GM18909 (cell line): ENCODE measurements at regions not wholly inside any gene's neighbourhood (a gene's known extent, or its start where the extent isn't known, plus 50 kb on each side); places are given as distances from the start of the nearest gene placed in this dataset.
"Not testable (repeated sequence)": the region's sequence is repeated elsewhere in the genome, so short reads cannot be mapped to it uniquely, and the experiment has no call there.

Experiments
- ATAC-seq: cut with Tn5 transposase; IDR thresholded peaks from one replicate; pipeline ENCODE4 v1.9.1; 2021; ENCODE audit warnings: mild to moderate bottlenecking; ENCODE audit not compliant: unreplicated experiment, poor library complexity

GRCh38 chr14:53751650-53752049, 205.0 kb downstream of the BMP4 start:
- ATAC-seq, result no peak

GRCh38 chr14:53748691-53749090, 207.9 kb downstream of the BMP4 start:
- peak; percentile 69 for ATAC-seq

GRCh38 chr14:53744857-53745256, 211.8 kb downstream of the BMP4 start:
- no peak for ATAC-seq

GRCh38 chr14:53743371-53743770, 213.3 kb downstream of the BMP4 start:
- ATAC-seq, result no peak

- ATAC-seq, result no peak
These were observed 214.4 kb downstream of the BMP4 start for GRCh38 chr14:53742233-53742620.

GRCh38 chr14:53741479-53742232, 215.0 kb downstream of the BMP4 start:
- no peak for ATAC-seq

- no peak for ATAC-seq
These were observed 216.1 kb downstream of the BMP4 start for GRCh38 chr14:53740570-53740969.

- no peak for ATAC-seq
These were observed 220.7 kb downstream of the BMP4 start for GRCh38 chr14:53735916-53736315.

GRCh38 chr14:53723221-53723620, 233.4 kb downstream of the BMP4 start:
- ATAC-seq, result no peak

GRCh38 chr14:53719536-53719935, 237.1 kb downstream of the BMP4 start:
- ATAC-seq, result no peak

- ATAC-seq, result no peak
These were observed 240.0 kb downstream of the BMP4 start for GRCh38 chr14:53716578-53716977.

GRCh38 chr14:53715193-53715721, 241.4 kb downstream of the BMP4 start:
- no peak for ATAC-seq

- ATAC-seq, result no peak
These were observed 242.0 kb downstream of the BMP4 start for GRCh38 chr14:53714495-53715192.

- not testable (repeated sequence) for ATAC-seq
These were observed 243.7 kb downstream of the BMP4 start for GRCh38 chr14:53712901-53713300.

- ATAC-seq, result no peak
These were observed 245.4 kb downstream of the BMP4 start for GRCh38 chr14:53711205-53711604.

- no peak for ATAC-seq
These were observed 246.0 kb downstream of the BMP4 start for GRCh38 chr14:53710615-53711014.

- ATAC-seq, result no peak
These were observed 247.2 kb downstream of the BMP4 start for GRCh38 chr14:53709381-53709780.

- no peak for ATAC-seq
These were observed 253.2 kb downstream of the BMP4 start for GRCh38 chr14:53703457-53703856.

GRCh38 chr14:53701108-53701875, 255.3 kb downstream of the BMP4 start:
- no peak for ATAC-seq

GRCh38 chr14:53696217-53696965, 260.2 kb downstream of the BMP4 start:
- ATAC-seq, result no peak
